HEK293T (cell line): ENCODE measurements at regions not wholly inside any gene's neighbourhood (a gene's known extent, or its start where the extent isn't known, plus 50 kb on each side); places are given as distances from the start of the nearest gene placed in this dataset.
"Not testable (repeated sequence)": the region's sequence is repeated elsewhere in the genome, so short reads cannot be mapped to it uniquely, and the experiment has no call there.

ENCODE experiments used
- CTCF ChIA-PET: fragments of 350-600 bp; formaldehyde crosslinking; extraction: SDS; loops from one replicate; lab custom pipeline; 2021; ENCODE audit warnings: antibody characterized with exemption, inconsistent platforms; lab: Yijun Ruan, JAX
- POLR2A ChIA-PET: fragments of 350-600 bp; formaldehyde crosslinking; extraction: SDS; loops from one replicate; lab custom pipeline; 2020; ENCODE audit warnings: antibody characterized with exemption, inconsistent platforms; lab: Yijun Ruan, JAX
- DNase-seq: peaks from one replicate; pipeline ENCODE4 v3.0.0; 2012; ENCODE audit warnings: mixed read lengths; ENCODE audit errors: extremely low spot score
- ARNT ChIP-seq: fragments of 450-650 bp; IDR thresholded peaks from 2 replicates; pipeline ENCODE4 v1.6.1; 2017; ENCODE audit warnings: mild to moderate bottlenecking
- BHLHE40 ChIP-seq: fragments of 450-650 bp; IDR thresholded peaks from 2 replicates; pipeline ENCODE4 v1.6.1; 2016; ENCODE audit warnings: mild to moderate bottlenecking, moderate library complexity, borderline replicate concordance
- CTBP1 ChIP-seq: fragments of 450-650 bp; IDR thresholded peaks from 2 replicates; pipeline ENCODE4 v1.6.1; 2016; ENCODE audit warnings: borderline replicate concordance
- ELF4 ChIP-seq: fragments of 450-650 bp; IDR thresholded peaks from 2 replicates; pipeline ENCODE4 v1.6.1; 2017; ENCODE audit warnings: antibody characterized with exemption
- FOXA1 ChIP-seq: fragments of 450-650 bp; IDR thresholded peaks from 2 replicates; pipeline ENCODE4 v1.6.1; 2016; ENCODE audit warnings: mild to moderate bottlenecking
- FOXK2 ChIP-seq: fragments of 450-650 bp; IDR thresholded peaks from 2 replicates; pipeline ENCODE4 v1.6.1; 2016; ENCODE audit warnings: mild to moderate bottlenecking
- FOXM1 ChIP-seq: fragments of 450-650 bp; IDR thresholded peaks from 2 replicates; pipeline ENCODE4 v1.6.1; 2017; ENCODE audit warnings: mild to moderate bottlenecking, borderline replicate concordance
- HDGF ChIP-seq: fragments of 450-650 bp; IDR thresholded peaks from 2 replicates; pipeline ENCODE4 v1.6.1; 2017; ENCODE audit warnings: antibody characterized with exemption, borderline replicate concordance
- L3MBTL2 ChIP-seq: fragments of 450-650 bp; conservative IDR thresholded peaks from 2 replicates; pipeline ENCODE4 v1.6.1; 2016; ENCODE audit warnings: mild to moderate bottlenecking
- LEF1 ChIP-seq: fragments of 450-650 bp; IDR thresholded peaks from 2 replicates; pipeline ENCODE4 v1.6.1; 2017; ENCODE audit warnings: mild to moderate bottlenecking, borderline replicate concordance
- NFRKB ChIP-seq: fragments of 450-650 bp; IDR thresholded peaks from 2 replicates; pipeline ENCODE4 v1.6.1; 2016; ENCODE audit warnings: mild to moderate bottlenecking, moderate library complexity
- SP1 ChIP-seq: fragments of 450-650 bp; IDR thresholded peaks from 2 replicates; pipeline ENCODE4 v1.6.1; 2017
- SUZ12 ChIP-seq: fragments of 450-650 bp; IDR thresholded peaks from 2 replicates; pipeline ENCODE4 v1.6.1; 2016; ENCODE audit warnings: mild to moderate bottlenecking
- TARDBP ChIP-seq: fragments of 450-650 bp; IDR thresholded peaks from 2 replicates; pipeline ENCODE4 v1.6.1; 2016
- ZNF384 ChIP-seq: fragments of 450-650 bp; IDR thresholded peaks from 2 replicates; pipeline ENCODE4 v1.6.1; 2016
- TF ChIP-seq, protein P1 (sequence below): fragments of 450-650 bp; IDR thresholded peaks from 2 replicates; pipeline ENCODE4 v1.6.1; 2016

DNA sequence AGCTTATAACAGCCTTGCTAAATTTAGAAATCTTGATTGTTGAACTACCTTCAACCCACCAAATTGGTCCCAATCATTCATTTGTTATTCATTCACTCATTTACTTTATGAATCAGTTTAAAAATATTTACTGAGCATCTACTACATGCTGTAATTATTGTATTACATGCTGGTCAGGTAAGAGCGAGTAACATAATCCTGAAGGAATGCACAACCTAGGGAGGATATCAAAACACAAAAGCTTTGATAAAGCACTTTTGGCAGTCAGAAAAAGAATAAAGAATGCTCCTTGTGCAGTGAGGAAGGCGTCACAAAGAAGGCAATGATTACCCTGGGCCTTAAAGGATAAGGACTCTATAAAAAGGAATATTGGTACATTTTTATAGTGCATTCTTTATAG lies 518.9 kb upstream of the NR5A2 start:
- CTCF ChIA-PET, result no interaction called here
- TF ChIP-seq FOXK2 (no peak), BHLHE40 (no peak), TARDBP (no peak), HDGF (no peak), LEF1 (no peak), FOXA1 (no peak), ZNF384 (no peak), ELF4 (no peak), SUZ12 (no peak), ARNT (no peak)
- TF ChIP-seq, protein P1, sequence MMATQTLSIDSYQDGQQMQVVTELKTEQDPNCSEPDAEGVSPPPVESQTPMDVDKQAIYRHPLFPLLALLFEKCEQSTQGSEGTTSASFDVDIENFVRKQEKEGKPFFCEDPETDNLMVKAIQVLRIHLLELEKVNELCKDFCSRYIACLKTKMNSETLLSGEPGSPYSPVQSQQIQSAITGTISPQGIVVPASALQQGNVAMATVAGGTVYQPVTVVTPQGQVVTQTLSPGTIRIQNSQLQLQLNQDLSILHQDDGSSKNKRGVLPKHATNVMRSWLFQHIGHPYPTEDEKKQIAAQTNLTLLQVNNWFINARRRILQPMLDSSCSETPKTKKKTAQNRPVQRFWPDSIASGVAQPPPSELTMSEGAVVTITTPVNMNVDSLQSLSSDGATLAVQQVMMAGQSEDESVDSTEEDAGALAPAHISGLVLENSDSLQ, result no peak
- DNase-seq, result no peak
- POLR2A ChIA-PET, result no interaction called here

DNA sequence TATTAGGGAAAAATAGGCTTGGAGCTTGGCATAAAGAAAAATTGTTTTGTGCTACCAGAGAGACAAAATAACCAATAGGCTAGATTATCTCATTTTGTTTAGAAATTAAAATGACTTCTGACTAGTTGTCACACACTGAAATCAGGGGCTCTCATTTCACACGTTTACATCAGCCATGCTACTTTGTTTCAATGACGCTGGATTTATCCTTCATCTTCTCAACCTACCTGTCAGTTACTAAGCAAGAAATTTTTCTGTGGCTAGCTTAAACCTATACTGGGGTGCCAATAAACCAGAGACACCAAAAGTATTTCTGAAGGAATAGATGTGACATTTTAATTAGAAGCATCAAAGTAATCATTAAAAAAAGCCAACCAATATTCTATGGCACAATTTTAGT lies 518.1 kb upstream of the NR5A2 start:
- TF ChIP-seq ZNF384 (no peak), FOXM1 (no peak), BHLHE40 (no peak), NFRKB (no peak), FOXA1 (no peak), CTBP1 (no peak), SUZ12 (no peak), L3MBTL2 (no peak), ARNT (no peak), FOXK2 (no peak), ELF4 (no peak), SP1 (no peak)
- TF ChIP-seq, protein P1, result no peak
- no peak for DNase-seq
- ChIA-PET POLR2A (no interaction called here), CTCF (no interaction called here)

- ChIA-PET CTCF (no interaction called here), POLR2A (no interaction called here)
- no peak for TF ChIP-seq BHLHE40
- no peak for TF ChIP-seq SUZ12
- DNase-seq, result no peak
These were observed 517.2 kb upstream of the NR5A2 start for GRCh38 chr1:199510314-199510713.

DNA sequence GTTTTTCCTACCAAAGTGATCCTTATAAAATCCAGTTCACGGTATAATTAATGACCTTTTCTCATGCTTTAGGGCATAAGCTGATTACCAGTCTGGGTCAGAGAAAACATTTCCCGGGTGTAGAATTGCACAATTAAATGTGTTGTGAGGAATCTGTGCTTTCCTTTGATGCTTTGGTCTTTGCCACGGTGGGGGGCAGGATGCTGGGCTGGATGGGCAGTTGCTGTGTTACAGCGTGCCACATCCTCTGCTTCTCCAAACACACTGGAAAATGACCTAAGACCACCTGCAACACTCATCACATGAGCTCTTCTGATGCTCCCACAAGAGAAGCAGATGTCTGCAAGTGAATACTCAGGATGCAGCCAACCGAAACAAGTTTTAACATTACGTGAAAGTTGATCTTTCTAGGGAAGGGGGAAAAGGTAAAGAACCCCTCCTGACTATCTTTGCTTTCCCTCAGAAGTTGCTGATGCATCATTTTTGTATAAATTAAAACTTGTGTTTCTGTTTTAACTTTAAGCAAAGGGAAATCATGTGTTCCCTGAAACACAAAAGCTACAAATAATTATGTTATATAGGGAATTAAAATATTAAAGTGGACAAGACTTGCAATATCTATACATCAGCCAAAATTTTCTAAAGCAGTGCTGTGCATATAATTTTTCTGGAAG lies 515.3 kb upstream of the NR5A2 start:
- POLR2A ChIA-PET, result no interaction called here

GRCh38 chr1:199515261-199515660 lies 512.2 kb upstream of the NR5A2 start:
- no peak for DNase-seq
- ChIA-PET POLR2A (no interaction called here), CTCF (no interaction called here)
- no peak for TF ChIP-seq ELF4
- TF ChIP-seq SUZ12, result no peak
- no peak for TF ChIP-seq BHLHE40
- TF ChIP-seq FOXM1, result no peak
- TF ChIP-seq SP1, result no peak
- no peak for TF ChIP-seq NFRKB
- no peak for TF ChIP-seq FOXA1
- TF ChIP-seq TARDBP, result no peak

More for the DNA sequence above, 515.3 kb upstream of the NR5A2 start:
- no peak for DNase-seq
- TF ChIP-seq FOXM1 (no peak), LEF1 (no peak), FOXK2 (no peak)
- CTCF ChIA-PET, result no interaction called here

- ChIA-PET CTCF (no interaction called here), POLR2A (no interaction called here)
These were observed 505.2 kb upstream of the NR5A2 start for GRCh38 chr1:199522338-199522737.

DNA sequence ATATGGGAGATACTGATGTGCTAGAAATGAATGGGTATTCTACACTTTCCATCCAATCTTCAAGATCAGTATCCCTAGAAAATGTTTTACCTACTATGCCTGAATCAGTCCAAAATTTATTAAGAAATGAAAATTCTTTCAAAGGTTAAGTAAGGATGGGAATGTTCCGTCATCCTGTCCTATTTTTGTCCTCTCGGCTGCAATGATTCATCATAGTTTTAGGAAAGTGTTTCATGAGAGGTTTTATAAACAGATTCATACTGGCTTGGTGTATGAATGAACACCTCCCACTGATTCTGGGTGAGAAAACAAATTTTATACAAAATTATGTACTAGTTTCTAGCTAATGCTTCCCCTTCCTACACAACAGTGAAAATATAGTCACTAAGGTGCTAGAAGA lies 504.6 kb upstream of the NR5A2 start:
- ChIA-PET CTCF (no interaction called here), POLR2A (no interaction called here)
- DNase-seq, result no peak
- TF ChIP-seq ARNT, result no peak

More at GRCh38 chr1:199522338-199522737, 505.2 kb upstream of the NR5A2 start:
- TF ChIP-seq L3MBTL2, result no peak
- no peak for TF ChIP-seq ZNF384
- no peak for TF ChIP-seq LEF1
- TF ChIP-seq SUZ12, result no peak
- no peak for TF ChIP-seq ARNT
- TF ChIP-seq SP1, result no peak
- TF ChIP-seq HDGF, result no peak
- TF ChIP-seq NFRKB, result no peak
- no peak for TF ChIP-seq FOXK2
- TF ChIP-seq CTBP1, result no peak
- no peak for TF ChIP-seq TARDBP
- no peak for DNase-seq

DNA sequence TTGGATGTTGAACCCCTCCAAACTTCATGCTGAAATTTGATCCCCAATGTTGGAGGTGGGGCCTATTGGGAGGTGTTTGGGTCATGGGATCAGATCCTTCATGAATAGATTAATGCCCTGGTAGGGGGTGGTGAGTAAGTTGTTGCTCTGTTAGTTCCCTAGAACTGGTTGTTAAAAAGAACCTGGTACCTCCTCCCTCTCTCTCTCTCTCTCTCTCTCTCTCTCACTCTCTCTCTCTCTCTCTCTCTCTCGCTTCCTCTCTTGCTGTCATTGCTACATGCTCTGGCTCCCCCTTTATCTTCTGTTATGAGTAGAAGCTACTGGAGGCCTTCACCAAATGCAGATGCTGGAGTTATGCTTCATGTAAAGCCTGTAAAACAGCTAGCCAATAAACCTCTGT lies 498.2 kb upstream of the NR5A2 start:
- ChIA-PET CTCF (no interaction called here), POLR2A (no interaction called here)
- TF ChIP-seq ARNT, result no peak
- no peak for TF ChIP-seq BHLHE40
- TF ChIP-seq LEF1, result no peak
- TF ChIP-seq ELF4, result no peak
- TF ChIP-seq NFRKB, result no peak
- no peak for DNase-seq

DNA sequence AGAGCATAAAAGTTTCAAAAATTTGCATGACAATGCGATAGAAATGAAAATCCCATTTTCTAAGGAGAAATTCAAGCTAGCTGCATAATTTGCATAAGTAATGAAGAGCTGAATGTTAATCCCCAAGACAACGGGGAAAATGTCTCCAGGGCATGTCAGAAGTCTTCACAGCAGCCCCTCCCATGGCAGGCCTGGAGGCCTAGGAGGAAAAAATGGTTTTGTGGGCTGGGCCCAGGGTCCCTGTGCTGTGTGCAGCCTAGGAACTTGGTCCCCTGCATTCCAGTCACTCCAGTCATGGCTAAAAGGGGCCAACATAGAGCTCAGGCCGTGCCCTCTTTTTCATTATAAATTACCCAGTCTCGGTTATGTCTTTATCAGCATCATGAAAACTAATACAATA lies 494.1 kb upstream of the NR5A2 start:
- CTCF ChIA-PET, DNase-seq, POLR2A ChIA-PET: not testable (repeated sequence)
